HepG2 (cell line): ENCODE measurements at regions not wholly inside any gene's neighbourhood (a gene's known extent, or its start where the extent isn't known, plus 50 kb on each side); places are given as distances from the start of the nearest gene placed in this dataset.

Experiments used
- ATAC-seq: fragments of 200-7000 bp; cut with Tn5 transposase; 3 replicates; pipeline ENCODE4 v1.9.1; 2020; ENCODE audit warnings: mild to moderate bottlenecking, moderate library complexity
- BruUV-seq: library from RNA; stranded (reverse); fragments of 400-500 nt; replicated peaks from 2 replicates; lab custom pipeline; 2021; lab: Mats Ljungman, UMichigan
- CTCF ChIA-PET: fragments of 300-600 bp; formaldehyde crosslinking; extraction: SDS; loops from one replicate; lab custom pipeline; 2021; ENCODE audit warnings: low total read pairs, inconsistent platforms, low intra/inter-chr PET ratio; lab: Yijun Ruan, JAX
- POLR2A ChIA-PET: fragments of 350-600 bp; sonication (Branson Sonifier 250); formaldehyde crosslinking; loops from one replicate; lab custom pipeline; 2020; ENCODE audit warnings: antibody characterized with exemption, inconsistent platforms; lab: Yijun Ruan, JAX
- DNase-seq: peaks from one replicate; pipeline ENCODE4 v3.0.0-alpha.2; 2015; ENCODE audit warnings: low spot score
- FAIRE-seq: peaks from 3 replicates; lab custom pipeline; 2011; peaks lifted over from hg19 to GRCh38; lab: Jason Lieb, UNC
- H2AFZ ChIP-seq: one replicate; pipeline ENCODE4 v1.6.1; 2011; ENCODE audit warnings: low read length, inconsistent platforms
- H3K27ac ChIP-seq: fragments of 300-600 bp; 3 replicates; pipeline ENCODE4 v1.8.0; 2011; ENCODE audit warnings: mixed run types, mild to moderate bottlenecking, mixed read lengths, low read length, inconsistent platforms; ENCODE audit not compliant: insufficient read depth; ENCODE audit errors: extremely low read length
- H3K27me3 ChIP-seq, 2 experiments: fragments of 200-600 bp in 1 of 2; 2 replicates in 1 of 2; 3 replicates in 1 of 2; pipeline versions ENCODE4 v1.6.0 to v1.8.0; 2011; ENCODE audit warnings: low read length in 2 of 2, mild to moderate bottlenecking in 2 of 2, moderate library complexity in 2 of 2, inconsistent platforms in 1 of 2; ENCODE audit not compliant: insufficient read depth in 2 of 2, control insufficient read depth in 1 of 2
- H3K36me3 ChIP-seq, 2 experiments: fragments of 200-600 bp in 1 of 2; replicated peaks in 1 of 2; 2 replicates in 1 of 2; 3 replicates in 1 of 2; pipeline versions ENCODE4 v1.5.1 to v1.8.0; 2011; ENCODE audit warnings: low read length in 2 of 2, inconsistent platforms in 1 of 2; ENCODE audit not compliant: insufficient read depth in 2 of 2, control insufficient read depth in 1 of 2
- H3K4me1 ChIP-seq: 2 replicates; pipeline ENCODE4 v1.5.1; 2012; ENCODE audit warnings: low read length, inconsistent platforms; ENCODE audit not compliant: insufficient read depth
- H3K4me2 ChIP-seq: 2 replicates; pipeline ENCODE4 v1.6.0; 2011; ENCODE audit warnings: low read depth, low read length, inconsistent platforms
- H3K4me3 ChIP-seq, 3 experiments: fragments of 200-600 bp in 1 of 3; sonication (generic), shearing (Covaris generic) in 1 of 3; replicated peaks in 1 of 3; 2 replicates each; pipeline ENCODE4 v1.5.1; 2011 to 2016; ENCODE audit warnings: low read length in 3 of 3, inconsistent platforms in 2 of 3, low read depth in 2 of 3, mild to moderate bottlenecking in 2 of 3, control low read depth in 1 of 3, mixed read lengths in 1 of 3; ENCODE audit not compliant: insufficient read depth in 1 of 3
- H3K79me2 ChIP-seq: one replicate; pipeline ENCODE4 v1.6.1; 2011; ENCODE audit warnings: low read length, inconsistent platforms; ENCODE audit not compliant: insufficient read depth
- H3K9ac ChIP-seq: 2 replicates; pipeline ENCODE4 v1.6.0; 2011; ENCODE audit warnings: mild to moderate bottlenecking, low read depth, low read length, inconsistent platforms; ENCODE audit not compliant: insufficient read depth
- H3K9me3 ChIP-seq: 2 replicates; pipeline ENCODE4 v1.5.1; 2012; ENCODE audit warnings: mild to moderate bottlenecking, low read length
- H4K20me1 ChIP-seq: 2 replicates; pipeline ENCODE4 v1.6.0; 2011; ENCODE audit warnings: inconsistent platforms, mild to moderate bottlenecking, low read length, moderate library complexity; ENCODE audit not compliant: insufficient read depth
- CSRNP1 ChIP-seq: sonication (generic); formaldehyde crosslinking; IDR thresholded peaks from 2 replicates; pipeline ENCODE4 v1.8.1; 2023; ENCODE audit warnings: mild to moderate bottlenecking, missing genetic modification reagents
- ETS1 ChIP-seq: sonication (generic); formaldehyde crosslinking; IDR thresholded peaks from 2 replicates; pipeline ENCODE4 v1.4.0; 2020; ENCODE audit warnings: missing genetic modification reagents
- NFYB ChIP-seq: sonication (generic); formaldehyde crosslinking; IDR thresholded peaks from 2 replicates; pipeline ENCODE4 v1.4.0; 2020; ENCODE audit warnings: missing genetic modification reagents
- TARDBP ChIP-seq: sonication (generic); formaldehyde crosslinking; IDR thresholded peaks from 2 replicates; pipeline ENCODE4 v1.8.0; 2022; ENCODE audit warnings: mild to moderate bottlenecking, missing genetic modification reagents
- YEATS2 ChIP-seq: sonication (generic); formaldehyde crosslinking; IDR thresholded peaks from 2 replicates; pipeline ENCODE4 v1.4.0; 2020; ENCODE audit warnings: missing genetic modification reagents, borderline replicate concordance
- ZC3H13 ChIP-seq: sonication (generic); formaldehyde crosslinking; IDR thresholded peaks from 2 replicates; pipeline ENCODE4 v1.8.1; 2023; ENCODE audit warnings: mild to moderate bottlenecking, missing genetic modification reagents, moderate library complexity
- ZNF282 ChIP-seq: fragments of 450-650 bp; IDR thresholded peaks from 2 replicates; pipeline ENCODE4 v1.6.1; 2018; ENCODE audit not compliant: partially characterized antibody
- ZNF780A ChIP-seq: sonication (generic); formaldehyde crosslinking; IDR thresholded peaks from 2 replicates; pipeline ENCODE4 v1.8.0; 2022; ENCODE audit warnings: mild to moderate bottlenecking, missing genetic modification reagents, moderate library complexity
- WGBS: methylation state at CpG from one replicate; pipeline ENCODE4 v1.1.6; 2017; ENCODE audit warnings: low lambda C conversion rate; 5-methylcytosine and 5-hydroxymethylcytosine counted together
- in situ Hi-C: cut with HindIII; loops from 2 replicates; pipeline ENCODE4 v1.10.0; 2017; ENCODE audit warnings: low pct_unique_long_range_greater_than_20kb; ENCODE audit not compliant: extremely low pct_ligation_motif_present
- intact Hi-C: fragments of 100-400 bp; cut with micrococcal nuclease; formaldehyde crosslinking; loops from one replicate; pipeline ENCODE4 v1.10.0; 2022; ENCODE audit not compliant: unreplicated experiment

DNA sequence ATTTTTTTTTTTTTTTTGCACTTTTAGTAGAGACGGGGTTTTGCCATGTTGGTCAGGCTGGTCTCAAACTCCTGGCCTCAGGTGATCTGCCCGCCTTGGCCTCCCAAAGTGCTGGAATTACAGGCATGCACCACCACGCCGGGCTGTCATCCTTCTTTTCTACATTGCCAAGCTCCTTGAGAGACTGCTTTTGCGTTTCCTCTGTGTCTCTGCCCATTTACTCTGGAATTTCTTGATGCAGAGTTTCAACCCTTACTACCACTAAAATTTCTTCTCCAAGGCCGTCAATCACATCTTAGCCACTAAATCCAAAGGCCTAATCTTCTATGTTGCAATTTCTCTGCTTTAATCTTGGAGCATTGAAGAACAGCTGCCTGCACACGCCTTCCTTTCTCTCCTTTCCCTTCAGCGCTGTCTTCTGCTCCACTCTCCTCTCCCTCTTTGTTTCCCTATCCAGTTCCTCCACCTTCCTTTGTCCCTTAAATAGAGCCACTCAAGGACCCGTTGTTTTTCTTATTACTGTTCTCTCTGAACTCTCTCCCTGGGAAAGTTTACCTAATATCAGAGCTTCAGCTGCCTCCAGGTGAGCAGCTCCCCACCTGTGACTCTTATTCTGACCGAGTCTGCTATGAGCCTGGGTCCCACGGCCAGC, 98.8 kb downstream of the SLC35B3 start:
- CTCF ChIA-PET: no interaction called here
- BruUV-seq: no TSS peak

GRCh38 chr6:8335896-8336295, 99.4 kb downstream of the SLC35B3 start:
- ChIA-PET POLR2A (no interaction called here), CTCF (no interaction called here)
- Histone ChIP-seq H3K4me1 (no peaks in the 10 kb centered on the region), H3K36me3 (no peaks in the 10 kb centered on the region), H3K9ac (no peak overlapping the region), H3K4me2 (no peak overlapping the region), H3K27me3 (no peaks in the 10 kb centered on the region), H3K27ac (no peak overlapping the region), H3K4me3 (no peak overlapping the region), H2AFZ (no peak overlapping the region), H4K20me1 (no peaks in the 10 kb centered on the region), H3K79me2 (no peaks in the 10 kb centered on the region), H3K9me3 (no peaks in the 10 kb centered on the region)
- no peak for DNase-seq
- WGBS: 46% methylated on average over 7 of the region's 7 CpGs
- intact Hi-C loops (no loop called here), in situ Hi-C loops (no loop called here)
- ATAC-seq: no peak
- no TSS peak for BruUV-seq
- no peak for FAIRE-seq
- no peak for TF ChIP-seq ETS1

More for the DNA sequence above, 98.8 kb downstream of the SLC35B3 start:
- Histone ChIP-seq H3K36me3 (no peaks in the 10 kb centered on the region), H2AFZ (no peak overlapping the region), H3K27ac (no peak overlapping the region), H4K20me1 (no peaks in the 10 kb centered on the region), H3K4me3 (no peak overlapping the region), H3K4me2 (no peak overlapping the region), H3K4me1 (no peaks in the 10 kb centered on the region), H3K9me3 (no peaks in the 10 kb centered on the region), H3K79me2 (no peaks in the 10 kb centered on the region), H3K27me3 (no peaks in the 10 kb centered on the region), H3K9ac (no peak overlapping the region)
- DNase-seq: no peak
- POLR2A ChIA-PET: no interaction called here
- TF ChIP-seq YEATS2 (CRISPR knock-in tag) (no peak), TARDBP (CRISPR knock-in tag) (no peak), CSRNP1 (CRISPR knock-in tag) (no peak), NFYB (no peak), ZNF780A (CRISPR knock-in tag) (no peak), ZNF282 (no peak), ZC3H13 (CRISPR knock-in tag) (no peak)
- intact Hi-C loops (no loop called here), in situ Hi-C loops (no loop called here)
- FAIRE-seq: no peak
- 25% methylated on average over 11 of the region's 11 CpGs for WGBS
- no peak for ATAC-seq
